ENCODE measurements at regions not wholly inside any gene's neighbourhood (a gene's known extent, or its start where the extent isn't known, plus 50 kb on each side); places are given as distances from the start of the nearest gene placed in this dataset.

- no peak for DNase-seq (ENCODE audit: low spot score in 2 of 2)
- TF ChIP-seq EP300 (IDR thresholded peaks at IDR 0.05) (no peak), CTCF (IDR thresholded peaks at IDR 0.05) (no peak), POLR2A (IDR thresholded peaks at IDR 0.05) (no peak)
- H3K27ac ChIP-seq, result no peak overlapping the region
- H3K4me3 ChIP-seq, result no peak overlapping the region
- peaks cover 0 to 31% (median 0%) of the 10 kb centered on the region in 4 donors for H3K9me3 ChIP-seq
- 56 to 64% methylated on average over 9 of the region's 9 CpGs for WGBS, 2 donors
- no peaks in the 10 kb centered on the region for H3K27me3 ChIP-seq
- no peaks in the 10 kb centered on the region for H3K36me3 ChIP-seq
- no peaks in the 10 kb centered on the region for H3K4me1 ChIP-seq
These were observed 257.9 kb upstream of the AJAP1 start for GRCh38 chr1:4396551-4396950.

- DNase-seq (ENCODE audit: low spot score in 2 of 2), result no peak
- H3K4me1 ChIP-seq, result no peaks in the 10 kb centered on the region
- H3K27me3 ChIP-seq, result no peaks in the 10 kb centered on the region
- H3K4me3 ChIP-seq, result no peak overlapping the region
- H3K36me3 ChIP-seq, result no peaks in the 10 kb centered on the region
- no peak overlapping the region for H3K27ac ChIP-seq
- TF ChIP-seq CTCF (IDR thresholded peaks at IDR 0.05), result no peak
- TF ChIP-seq EP300 (IDR thresholded peaks at IDR 0.05), result no peak
- no peak for TF ChIP-seq POLR2A (IDR thresholded peaks at IDR 0.05)
- WGBS, 2 donors, result 73 to 76% methylated on average over 4 of the region's 4 CpGs
- H3K9me3 ChIP-seq, result peaks cover 0 to 31% (median 0%) of the 10 kb centered on the region in 4 donors
These were observed 257.2 kb upstream of the AJAP1 start for GRCh38 chr1:4397196-4397595.

GRCh38 chr1:4402032-4402431, 252.4 kb upstream of the AJAP1 start:
- no peak for TF ChIP-seq CTCF (IDR thresholded peaks at IDR 0.05)
- no peak for TF ChIP-seq POLR2A (IDR thresholded peaks at IDR 0.05)
- no peak for TF ChIP-seq EP300 (IDR thresholded peaks at IDR 0.05)
- no peaks in the 10 kb centered on the region for H3K36me3 ChIP-seq
- H3K4me1 ChIP-seq, result no peaks in the 10 kb centered on the region
- H3K27ac ChIP-seq, result no peak overlapping the region
- DNase-seq (ENCODE audit: low spot score in 2 of 2), result no peak
- H3K4me3 ChIP-seq, result no peak overlapping the region
- H3K27me3 ChIP-seq, result no peaks in the 10 kb centered on the region
- H3K9me3 ChIP-seq, result no peaks in the 10 kb centered on the region
- 100% methylated on average over 1 of the region's 1 CpG for WGBS, 2 donors

- no peak for DNase-seq (ENCODE audit: low spot score in 2 of 2)
- H3K36me3 ChIP-seq, result no peaks in the 10 kb centered on the region
- WGBS, 2 donors, result 42 to 45% methylated on average over 12 of the region's 12 CpGs
- H3K27me3 ChIP-seq, result no peaks in the 10 kb centered on the region
- no peak for TF ChIP-seq EP300 (IDR thresholded peaks at IDR 0.05)
- no peak for TF ChIP-seq CTCF (IDR thresholded peaks at IDR 0.05)
- no peak for TF ChIP-seq POLR2A (IDR thresholded peaks at IDR 0.05)
- H3K4me1 ChIP-seq, result no peaks in the 10 kb centered on the region
- no peaks in the 10 kb centered on the region for H3K9me3 ChIP-seq
- no peak overlapping the region for H3K4me3 ChIP-seq
- no peak overlapping the region for H3K27ac ChIP-seq
These were observed 249.4 kb upstream of the AJAP1 start for GRCh38 chr1:4404854-4405590.

- no peak for DNase-seq (ENCODE audit: low spot score in 2 of 2)
- H3K27me3 ChIP-seq, result no peaks in the 10 kb centered on the region
- H3K4me1 ChIP-seq, result no peaks in the 10 kb centered on the region
- H3K27ac ChIP-seq, result no peak overlapping the region
- H3K4me3 ChIP-seq, result no peak overlapping the region
- TF ChIP-seq CTCF (IDR thresholded peaks at IDR 0.05), result no peak
- TF ChIP-seq POLR2A (IDR thresholded peaks at IDR 0.05), result no peak
- TF ChIP-seq EP300 (IDR thresholded peaks at IDR 0.05), result no peak
- no peaks in the 10 kb centered on the region for H3K36me3 ChIP-seq
- H3K9me3 ChIP-seq, result peaks cover 0 to 5% (median 2%) of the 10 kb centered on the region in 4 donors
- 81 to 82% methylated on average over 16 of the region's 16 CpGs for WGBS, 2 donors
These were observed 246.6 kb upstream of the AJAP1 start for GRCh38 chr1:4407851-4408250.

All from tibial nerve (tissue), 4 donors.